CD4-positive, alpha-beta T cell treated with Interleukin-17A for 1 hour (primary cell): ENCODE measurements at regions not wholly inside any gene's neighbourhood (a gene's known extent, or its start where the extent isn't known, plus 50 kb on each side); places are given as distances from the start of the nearest gene placed in this dataset.

Source experiments
- DNase-seq: peaks from one replicate; pipeline ENCODE4 v3.0.0-alpha.2; 2020

- DNase-seq: no peak
Measured at GRCh38 chr3:135490219-135490915, 475.2 kb upstream of the PPP2R3A start.

DNA sequence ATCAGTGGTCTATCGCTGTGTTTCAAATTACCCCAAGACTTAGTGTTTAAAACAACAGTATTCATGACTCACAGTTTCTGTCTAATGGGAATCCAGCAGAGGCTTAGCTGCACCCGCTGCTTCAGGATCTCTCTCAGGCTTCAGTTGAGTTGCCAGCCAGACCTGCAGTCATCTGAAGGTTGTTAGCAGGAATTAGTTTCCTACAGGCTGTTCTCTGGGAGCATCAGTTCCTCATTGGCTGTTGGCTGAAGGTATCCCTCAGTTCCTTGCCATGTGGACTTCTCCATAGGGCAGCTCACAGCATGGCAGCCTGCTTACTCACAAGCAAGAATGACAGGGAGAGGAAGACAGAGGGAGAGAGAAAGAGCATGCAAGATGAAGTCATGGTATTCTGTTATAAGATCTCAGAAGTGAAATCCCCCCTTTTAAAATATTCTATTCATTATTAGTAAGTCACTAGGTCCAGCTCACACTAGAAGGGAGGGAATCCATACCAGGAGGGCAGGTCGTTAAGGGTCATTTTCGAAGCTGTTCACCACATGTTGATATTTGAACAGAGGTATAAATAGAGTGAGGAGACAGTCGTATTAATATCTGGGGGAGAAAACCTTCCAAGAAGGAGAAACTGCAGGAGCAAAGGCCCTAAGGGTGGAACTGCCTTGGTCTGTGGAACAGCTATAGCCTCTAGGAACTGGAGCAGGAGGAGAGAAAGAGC, 473.9 kb upstream of the PPP2R3A start:
- DNase-seq: no peak

DNA sequence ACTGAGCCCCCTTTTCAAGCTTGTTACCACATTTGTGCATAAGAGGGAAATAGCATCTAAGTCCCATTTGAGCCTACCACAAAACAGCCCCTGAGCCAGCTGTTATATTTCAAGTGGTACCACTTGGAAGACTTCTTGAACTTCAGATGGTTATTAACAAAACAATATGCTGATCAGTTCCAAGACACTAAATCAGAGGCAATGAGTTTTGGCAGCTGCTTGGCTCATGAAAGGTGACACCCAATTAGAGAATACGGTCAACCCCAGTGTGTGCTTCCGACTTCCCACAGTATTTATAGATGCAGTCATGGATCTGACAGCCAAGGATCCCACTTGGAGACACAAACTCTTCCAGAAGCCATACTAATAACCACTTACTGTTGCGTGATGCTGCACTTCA, 469.6 kb upstream of the PPP2R3A start:
- no peak for DNase-seq

DNA sequence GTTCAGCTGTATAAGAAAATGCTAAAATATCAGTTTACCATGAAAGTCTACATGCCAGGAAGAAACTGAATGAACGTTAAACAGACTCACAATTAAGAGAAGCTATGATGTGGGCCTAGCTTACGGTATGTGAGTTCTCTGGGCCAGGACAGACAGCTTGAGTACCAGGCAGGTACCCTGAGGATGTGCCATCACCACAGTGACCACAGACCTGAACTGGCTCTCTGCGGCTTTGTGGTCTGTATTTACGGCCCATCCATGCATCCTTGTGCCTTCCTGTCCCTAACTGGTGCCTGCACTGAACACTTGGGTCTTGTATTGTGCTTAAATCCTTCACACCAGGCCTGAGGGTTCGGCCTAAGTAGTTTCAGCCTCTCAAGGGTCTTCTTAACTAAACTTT, 467.5 kb upstream of the PPP2R3A start:
- no peak for DNase-seq

GRCh38 chr3:135499426-135499825, 466.1 kb upstream of the PPP2R3A start:
- DNase-seq: no peak

DNA sequence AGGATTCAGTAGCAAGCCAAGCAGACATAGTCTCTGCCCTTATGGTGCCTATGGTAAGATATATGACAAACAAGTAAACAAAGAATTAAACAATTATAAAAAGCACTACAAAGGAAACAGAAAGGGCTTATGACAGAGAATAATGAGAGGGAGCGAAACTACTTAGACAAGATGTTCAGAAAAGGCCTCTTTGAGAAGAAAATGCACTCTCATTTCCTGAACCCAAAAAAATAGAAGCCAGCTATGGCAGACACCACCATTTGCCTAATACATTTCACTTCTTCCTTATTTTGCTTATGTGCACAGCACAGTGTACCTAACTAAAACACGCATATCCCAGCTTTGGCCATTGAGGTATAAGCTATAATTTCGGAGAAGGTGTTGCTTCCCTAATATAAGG, 465.5 kb upstream of the PPP2R3A start:
- DNase-seq: no peak

GRCh38 chr3:135503065-135503759, 462.3 kb upstream of the PPP2R3A start:
- DNase-seq: no peak

DNA sequence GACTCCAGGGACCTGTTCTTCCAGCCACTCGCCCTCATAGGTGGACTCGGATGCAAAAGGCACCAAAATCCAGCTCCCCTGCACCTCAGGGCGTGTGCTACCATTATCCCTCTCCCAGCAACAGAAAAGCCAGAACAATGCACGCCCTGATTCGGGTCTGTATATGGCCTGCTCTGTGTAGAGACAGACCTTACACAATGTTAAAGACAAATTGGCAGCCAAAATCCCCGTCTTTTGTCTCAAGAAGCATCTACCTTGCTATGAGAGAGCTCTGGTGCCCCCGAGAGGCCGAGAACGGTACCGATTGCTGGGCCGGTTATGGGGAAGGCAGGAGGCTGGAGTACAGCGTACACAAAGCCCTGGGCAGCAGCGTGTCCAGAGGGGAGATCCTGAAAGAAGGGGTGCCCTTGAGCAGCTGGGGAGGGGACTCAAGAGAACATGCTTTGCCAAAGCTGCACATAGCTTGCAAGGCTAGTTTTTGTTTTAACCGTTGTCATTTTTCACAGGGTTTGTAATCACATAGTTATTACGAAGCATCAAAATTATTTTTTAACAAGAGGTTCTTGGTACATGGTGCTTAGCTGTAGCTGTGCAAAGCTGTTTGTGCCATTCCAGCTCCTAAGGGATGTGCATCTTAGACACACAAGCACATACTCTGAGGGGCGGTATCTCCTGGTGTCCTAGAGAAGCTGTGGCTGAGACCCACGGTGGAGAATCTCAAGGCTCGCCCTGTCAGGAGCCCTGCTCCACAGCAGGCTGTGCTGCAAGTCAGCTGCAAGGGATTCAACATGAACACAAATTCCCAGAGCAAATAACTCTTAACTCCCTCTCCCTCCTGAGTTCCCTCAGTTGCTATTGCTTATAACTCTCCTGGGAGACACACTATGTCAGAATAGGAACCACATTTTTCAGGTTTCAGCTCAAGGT, 461.5 kb upstream of the PPP2R3A start:
- no peak for DNase-seq

GRCh38 chr3:135513106-135514059, 452.1 kb upstream of the PPP2R3A start:
- no peak for DNase-seq

DNA sequence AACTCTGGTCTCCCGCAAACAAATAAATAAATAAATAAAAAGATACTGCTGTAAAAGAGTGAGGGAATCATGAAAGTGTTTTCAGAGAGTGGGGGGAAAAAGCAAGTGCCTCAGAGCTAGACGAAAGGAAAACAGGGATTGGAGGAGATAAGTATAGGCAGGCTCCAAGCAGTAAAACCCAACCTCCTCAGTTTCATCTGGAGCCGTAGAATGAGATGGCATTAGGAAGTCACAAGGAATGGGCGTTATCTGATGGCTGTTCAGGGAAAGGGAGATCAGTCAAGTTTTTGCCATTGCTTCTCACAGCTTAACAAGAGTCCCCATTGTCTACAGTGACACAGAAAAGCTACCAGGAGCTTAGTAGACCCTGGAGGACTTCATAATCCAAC, 451.5 kb upstream of the PPP2R3A start:
- no peak for DNase-seq

- no peak for DNase-seq
Measured at GRCh38 chr3:135516143-135516542, 449.4 kb upstream of the PPP2R3A start.

DNA sequence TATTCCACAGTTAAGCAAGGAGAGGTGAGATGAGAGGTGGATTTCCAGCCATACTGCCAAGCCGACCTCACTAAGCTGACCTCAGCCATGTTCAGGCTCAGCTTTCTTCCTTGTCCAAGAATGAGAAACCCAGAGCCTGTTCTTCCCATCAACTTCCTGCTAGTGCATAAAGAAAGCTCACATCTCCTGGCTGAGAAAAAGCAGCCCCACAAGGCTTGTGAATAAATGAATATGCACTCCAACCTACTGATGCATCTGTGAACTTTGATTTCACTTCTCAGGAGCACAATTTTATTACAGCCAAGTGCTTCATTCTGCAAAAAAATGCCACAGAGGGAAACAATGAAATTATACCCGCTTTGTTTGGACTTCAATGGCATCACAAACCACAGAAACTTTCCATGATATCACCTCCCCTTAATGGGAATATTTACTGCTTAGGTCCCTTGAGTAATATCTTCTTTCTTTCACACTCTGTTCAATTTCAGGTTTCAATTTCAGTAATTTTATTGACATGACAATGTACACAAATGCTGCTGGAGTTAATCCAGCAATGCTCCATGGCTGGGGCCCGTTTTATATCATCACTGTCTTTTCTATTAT, 437.0 kb upstream of the PPP2R3A start:
- no peak for DNase-seq

- no peak for DNase-seq
Measured at GRCh38 chr3:135532021-135532420, 433.5 kb upstream of the PPP2R3A start.

GRCh38 chr3:135538123-135538522, 427.4 kb upstream of the PPP2R3A start:
- DNase-seq: no peak

DNA sequence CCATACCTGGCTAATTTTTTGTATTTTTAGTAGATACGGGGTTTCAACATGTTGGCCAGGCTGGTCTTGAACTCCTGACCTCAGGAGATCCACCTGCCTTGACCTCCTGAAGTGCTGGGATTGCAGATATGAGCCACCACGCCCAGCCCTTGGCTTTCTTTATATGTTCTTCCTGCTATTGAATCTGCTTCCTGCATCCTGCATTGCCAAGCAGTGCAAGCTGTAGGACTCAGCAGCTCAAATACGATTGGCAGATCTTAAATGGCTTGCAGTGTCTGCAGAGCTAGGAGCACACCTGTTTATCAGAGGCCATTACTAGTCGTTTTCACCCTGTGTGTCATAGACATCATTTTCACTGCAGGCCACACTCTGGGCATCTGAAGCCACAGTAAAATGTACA, 426.2 kb upstream of the PPP2R3A start:
- DNase-seq: no peak

DNA sequence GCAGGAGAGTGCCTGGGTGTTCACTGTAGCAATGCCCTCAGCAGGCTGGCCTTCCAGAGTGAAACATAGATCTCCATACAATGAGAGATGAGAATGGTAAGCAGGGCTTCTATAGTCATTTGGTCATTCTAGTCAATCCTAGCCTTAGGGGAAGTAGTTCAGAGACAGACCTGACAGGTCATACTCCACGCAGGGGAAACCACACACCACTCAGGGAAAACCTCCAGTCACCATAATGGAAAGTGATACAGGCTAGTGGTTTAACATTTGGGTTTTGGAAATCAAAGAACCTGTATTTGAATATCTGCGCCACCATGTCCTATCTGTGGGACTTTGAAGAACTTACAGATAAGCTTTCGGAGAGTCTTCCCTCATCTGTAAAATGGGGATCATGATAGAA, 425.7 kb upstream of the PPP2R3A start:
- DNase-seq: no peak

GRCh38 chr3:135549928-135550494, 415.5 kb upstream of the PPP2R3A start:
- no peak for DNase-seq

DNA sequence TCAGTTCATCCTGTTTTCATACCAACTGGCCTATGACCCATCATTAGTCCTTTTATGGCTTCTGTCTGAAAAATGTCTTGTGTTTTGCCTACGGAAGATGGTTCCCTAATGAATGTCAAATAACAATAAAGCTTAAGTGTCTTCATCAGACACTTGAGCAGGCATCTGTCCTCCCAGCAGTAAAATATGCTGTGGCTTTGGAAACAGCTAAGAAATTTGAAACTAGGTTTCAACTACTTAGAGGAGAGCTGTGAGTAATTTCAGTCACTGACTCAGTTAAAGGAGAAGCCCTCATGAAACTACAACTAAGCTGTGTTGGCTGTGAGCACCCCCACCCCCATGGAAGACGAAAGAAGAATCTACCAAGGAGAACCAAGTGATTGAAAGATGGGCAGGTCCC, 409.4 kb upstream of the PPP2R3A start:
- DNase-seq: no peak

- no peak for DNase-seq
Measured at GRCh38 chr3:135558150-135558783, 407.3 kb upstream of the PPP2R3A start.

DNA sequence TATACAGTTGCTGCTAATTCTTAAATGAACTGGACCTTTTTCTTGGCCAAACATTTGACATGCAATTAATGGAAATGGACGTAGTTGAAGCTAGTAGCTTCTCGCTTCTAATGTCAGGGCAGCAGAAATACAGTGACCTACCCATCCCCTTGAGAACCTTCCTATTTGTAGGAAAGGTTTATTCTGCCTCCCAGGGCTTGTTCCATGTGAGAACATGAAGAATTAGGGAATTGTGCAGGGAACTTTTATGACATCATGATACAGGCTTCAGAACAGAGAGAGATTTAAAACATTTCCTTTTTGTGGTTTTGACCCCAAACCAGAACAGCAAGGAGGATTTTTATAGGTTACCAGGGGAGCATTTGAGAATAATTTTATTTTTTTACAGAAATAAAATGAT, 406.6 kb upstream of the PPP2R3A start:
- no peak for DNase-seq

- no peak for DNase-seq
Measured at GRCh38 chr3:135559802-135560201, 405.7 kb upstream of the PPP2R3A start.
